Kasumi-1 (cell line): ENCODE measurements at regions not wholly inside any gene's neighbourhood (a gene's known extent, or its start where the extent isn't known, plus 50 kb on each side); places are given as distances from the start of the nearest gene placed in this dataset.
"Not testable (repeated sequence)": the region's sequence is repeated elsewhere in the genome, so short reads cannot be mapped to it uniquely, and the experiment has no call there.

Source experiments
- DNase-seq, 2 experiments: peaks; one replicate each; lab custom pipeline; 2025; lab: John Stamatoyannopoulos, UW

GRCh38 chr9:84054341-84055010, 73.9 kb downstream of the RMI1 start:
- no peak for DNase-seq

- DNase-seq: no peak
Measured at GRCh38 chr9:84057662-84058061, 77.1 kb downstream of the RMI1 start.

- DNase-seq: no peak
Measured at GRCh38 chr9:84059936-84060335, 79.3 kb downstream of the RMI1 start.

GRCh38 chr9:84061613-84062193, 81.1 kb downstream of the RMI1 start:
- DNase-seq: no peak

GRCh38 chr9:84062538-84062937, 81.9 kb downstream of the RMI1 start:
- no peak for DNase-seq

DNA sequence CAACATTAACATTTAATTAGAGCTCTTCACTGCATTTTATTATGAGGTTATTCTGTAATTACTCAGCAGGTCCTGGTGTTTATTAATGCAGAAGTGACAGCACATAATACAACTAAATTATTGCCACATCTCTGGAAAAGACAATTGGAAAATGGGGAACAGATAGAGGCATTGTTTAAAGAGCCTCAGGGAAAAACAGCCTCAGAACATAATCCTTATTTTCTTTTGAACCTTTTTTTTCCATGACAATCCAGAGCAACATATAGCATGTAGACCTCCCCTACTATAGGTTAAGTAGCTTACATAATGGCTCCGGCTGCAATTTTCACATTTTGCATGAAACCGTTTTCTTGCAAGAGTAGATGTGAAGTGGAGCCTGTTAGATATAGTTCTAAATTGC, 87.2 kb downstream of the RMI1 start:
- DNase-seq: no peak

- no peak for DNase-seq
Measured at GRCh38 chr9:84068872-84069271, 88.3 kb downstream of the RMI1 start.

GRCh38 chr9:84070590-84070989, 90.0 kb downstream of the RMI1 start:
- DNase-seq: no peak

GRCh38 chr9:84072621-84073180, 92.1 kb downstream of the RMI1 start:
- DNase-seq: no peak

GRCh38 chr9:84075004-84075403, 94.4 kb downstream of the RMI1 start:
- no peak for DNase-seq

- DNase-seq: no peak
Measured at GRCh38 chr9:84076384-84076783, 95.8 kb downstream of the RMI1 start.

DNA sequence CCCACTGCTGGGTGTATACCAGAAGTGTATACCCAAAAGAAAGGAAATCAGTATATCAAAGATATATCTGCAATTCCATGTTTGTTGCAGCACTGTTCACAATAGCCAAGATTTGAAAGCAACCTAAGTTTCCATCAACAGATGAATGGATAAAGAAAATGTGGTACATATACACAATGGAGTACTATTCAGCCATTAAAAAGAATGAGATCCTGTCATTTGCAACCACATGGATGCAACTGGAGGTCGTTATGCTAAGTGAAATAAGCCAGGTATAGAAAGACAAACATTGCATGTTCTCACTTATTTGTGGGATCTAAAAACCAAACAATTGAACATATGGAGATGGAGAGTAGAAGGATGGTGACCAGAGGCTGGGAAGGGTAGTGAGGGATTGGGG, 97.2 kb downstream of the RMI1 start:
- not testable (repeated sequence) for DNase-seq

DNA sequence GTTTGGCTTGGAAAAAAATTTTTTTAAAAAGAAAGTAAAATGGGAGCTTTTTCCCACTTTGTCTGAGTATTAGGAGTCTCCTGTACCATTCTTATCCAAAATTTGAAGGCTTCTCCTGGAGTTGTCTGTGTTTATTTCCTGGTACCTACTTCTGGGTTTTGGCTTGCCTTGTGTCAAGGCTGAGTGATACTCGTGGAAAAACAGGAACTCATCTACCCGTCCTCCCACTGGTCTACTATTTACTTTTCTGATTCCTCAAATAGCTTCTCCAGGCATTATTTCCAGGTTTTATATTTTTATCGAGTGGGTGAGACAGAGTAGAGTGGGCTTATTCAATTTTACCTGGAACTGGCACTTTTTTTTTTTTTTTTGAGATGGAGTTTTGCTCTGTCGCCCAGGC, 99.4 kb downstream of the RMI1 start:
- DNase-seq: no peak

- no peak for DNase-seq
Measured at GRCh38 chr9:84101964-84102632, 121.5 kb downstream of the RMI1 start.

- DNase-seq: no peak
Measured at GRCh38 chr9:84103651-84104377, 123.2 kb downstream of the RMI1 start.

DNA sequence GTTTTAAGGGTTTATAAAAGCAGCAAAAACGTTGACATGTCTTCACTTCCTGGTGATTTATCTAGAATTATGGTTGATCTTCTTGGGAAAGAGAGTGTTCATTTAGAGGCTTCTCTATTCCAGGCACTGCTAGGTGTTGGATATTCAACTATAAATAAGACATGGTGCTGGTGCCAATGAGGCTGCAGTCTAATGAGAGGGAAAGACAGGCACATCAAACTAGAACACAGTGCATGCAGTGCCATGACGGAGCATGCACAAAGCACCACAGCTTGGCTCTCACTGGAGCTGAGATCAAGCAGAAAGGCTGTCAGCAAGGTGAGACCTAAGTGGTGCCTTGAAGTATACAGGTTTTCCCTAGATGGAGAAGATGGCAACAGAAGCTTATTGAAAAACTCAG, 126.5 kb downstream of the RMI1 start:
- no peak for DNase-seq

GRCh38 chr9:84107995-84108394, 127.4 kb downstream of the RMI1 start:
- no peak for DNase-seq

GRCh38 chr9:84111726-84112125, 131.1 kb downstream of the RMI1 start:
- no peak for DNase-seq

DNA sequence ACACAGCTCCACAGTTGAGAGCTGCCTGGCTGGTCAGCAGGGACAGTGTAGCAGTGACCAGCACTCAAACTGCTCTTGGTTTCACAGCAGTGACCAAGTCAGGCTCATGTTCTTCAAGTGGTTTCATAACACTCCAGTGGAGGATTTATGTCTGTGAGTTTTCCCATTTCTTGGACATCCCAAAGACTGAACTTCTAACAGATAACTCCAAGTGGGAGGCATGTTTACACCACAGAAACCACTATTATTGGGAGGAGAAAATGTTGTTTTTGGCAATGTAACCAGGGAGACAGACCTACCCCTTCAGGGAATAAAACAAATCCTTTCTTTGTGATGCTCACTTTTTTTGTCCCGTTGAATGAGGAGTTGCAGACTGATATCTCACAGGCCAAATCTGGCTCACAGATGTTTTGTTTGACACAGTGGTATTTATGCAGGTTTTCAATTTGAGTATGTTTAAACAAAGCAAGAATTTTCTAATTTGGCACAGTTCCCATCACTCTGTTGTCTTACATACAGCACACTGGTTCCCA, 141.5 kb downstream of the RMI1 start:
- DNase-seq: no peak

DNA sequence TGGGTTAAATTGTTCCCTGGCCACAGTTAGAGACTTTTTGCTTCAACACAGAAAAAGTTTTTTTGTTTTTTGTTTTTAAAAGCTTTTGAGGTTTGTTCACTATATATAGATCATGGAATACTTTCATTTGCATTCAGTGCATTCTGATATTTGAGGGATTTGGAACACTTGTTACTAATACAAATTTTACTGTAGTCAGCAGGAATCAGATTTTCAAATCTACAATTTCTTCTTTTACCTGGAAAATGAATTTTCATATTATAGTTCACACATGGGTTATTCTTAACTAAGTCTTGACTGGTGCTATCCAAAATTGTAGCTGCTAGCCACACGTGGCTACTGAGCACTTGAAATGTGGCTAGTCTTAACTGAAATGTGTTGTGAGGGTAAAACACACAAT, 142.0 kb downstream of the RMI1 start:
- DNase-seq: no peak

GRCh38 chr9:84123648-84124406, 143.2 kb downstream of the RMI1 start:
- no peak for DNase-seq

- DNase-seq: no peak
Measured at GRCh38 chr9:84125046-84125445, 144.4 kb downstream of the RMI1 start.
